ENCODE measurements at regions not wholly inside any gene's neighbourhood (a gene's known extent, or its start where the extent isn't known, plus 50 kb on each side); places are given as distances from the start of the nearest gene placed in this dataset.

DNA sequence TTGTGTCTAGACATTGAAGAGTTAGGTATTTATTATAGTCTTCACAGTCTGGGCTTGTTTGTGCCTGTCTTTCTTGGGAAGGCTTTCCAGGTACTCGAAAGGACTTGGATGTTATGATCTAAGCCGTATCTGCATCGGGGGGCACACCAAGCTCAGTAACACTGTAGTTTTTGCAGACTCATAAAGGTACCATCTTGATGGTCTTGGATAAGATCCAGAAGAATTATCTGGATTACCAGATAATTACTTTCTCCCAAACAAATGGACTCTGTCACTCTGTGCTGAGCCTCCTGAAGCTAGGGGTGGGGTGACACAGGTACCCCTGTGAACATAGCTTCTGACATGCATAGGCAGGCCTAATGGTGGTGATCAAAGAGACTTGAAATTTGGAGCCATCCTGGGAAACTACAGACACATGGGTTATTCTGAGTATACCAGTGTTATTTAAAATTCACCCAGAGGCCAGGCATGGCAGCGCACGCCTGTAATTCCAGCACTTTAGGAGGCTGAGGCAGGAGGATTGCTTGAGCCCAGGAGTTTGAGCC, 238.6 kb upstream of the TPM1 start:
- H4K20me1 ChIP-seq (ENCODE audit: control insufficient read depth, insufficient read depth, low read length, poor library complexity, severe bottlenecking), result no peaks in the 10 kb centered on the region
- 96% methylated on average over 3 of the region's 5 CpGs for WGBS (ENCODE audit: insufficient coverage)

DNA sequence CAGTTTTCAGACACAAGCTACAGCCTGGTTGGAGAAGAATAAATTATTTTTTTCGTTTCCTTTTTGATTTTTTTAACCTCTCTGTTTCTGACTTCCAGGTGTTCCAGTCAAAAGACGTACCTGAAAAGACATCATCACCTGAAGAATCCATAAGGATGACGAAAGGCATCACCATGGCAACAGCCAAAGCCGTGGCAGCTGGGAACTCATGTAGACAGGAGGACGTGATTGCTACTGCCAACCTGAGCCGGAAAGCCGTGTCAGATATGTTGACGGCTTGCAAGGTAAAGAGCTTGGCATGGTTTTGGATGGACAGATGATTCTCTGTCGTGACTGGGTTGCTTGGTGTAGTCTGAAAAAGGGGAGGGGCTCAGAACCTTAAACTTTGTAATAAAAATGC, 237.0 kb upstream of the TPM1 start:
- H3K79me2 ChIP-seq (ENCODE audit: control insufficient read depth, insufficient read depth, low read length), result no peaks in the 10 kb centered on the region
- no peak overlapping the region for H2AFZ ChIP-seq (ENCODE audit: insufficient read depth, low read depth, low read length, poor library complexity, severe bottlenecking)
- WGBS (ENCODE audit: insufficient coverage), result 97% methylated on average over 7 of the region's 9 CpGs
- POLR2A ChIA-PET, result no interaction called here
- no peaks in the 10 kb centered on the region for H3K9me3 ChIP-seq (ENCODE audit: control extremely low read depth in 1 of 3, control insufficient read depth in 2 of 3, insufficient read depth in 1 of 3, low read length in 2 of 3)
- intact Hi-C loops (cut with micrococcal nuclease), result no loop called here
- H3K9ac ChIP-seq (ENCODE audit: low read length), result no peak overlapping the region
- no peak overlapping the region for H3K4me3 Mint-ChIP-seq
- CTCF ChIA-PET, result no interaction called here
- H3K27me3 ChIP-seq (replicated peaks in 1 of 4; ENCODE audit: control extremely low read depth in 1 of 4, control insufficient read depth in 3 of 4, insufficient read depth in 4 of 4, low read length in 3 of 4), result no peaks in the 10 kb centered on the region
- no peaks in the 10 kb centered on the region for H3K9me3 Mint-ChIP-seq (ENCODE audit: insufficient read depth)
- no peak overlapping the region for H3K27ac Mint-ChIP-seq
- H3K4me1 ChIP-seq (ENCODE audit: control insufficient read depth in 2 of 2, insufficient read depth in 2 of 2, low read length in 2 of 2), result no peaks in the 10 kb centered on the region
- no peak overlapping the region for H3K27ac ChIP-seq (ENCODE audit: low read length in 2 of 2)
- no peak overlapping the region for H3K4me2 ChIP-seq (replicated peaks; ENCODE audit: low read depth, low read length, poor library complexity, severe bottlenecking)
- DNase-seq (no peak), ATAC-seq (ENCODE audit: low read depth) (no peak)
- TF ChIP-seq, protein P1, sequence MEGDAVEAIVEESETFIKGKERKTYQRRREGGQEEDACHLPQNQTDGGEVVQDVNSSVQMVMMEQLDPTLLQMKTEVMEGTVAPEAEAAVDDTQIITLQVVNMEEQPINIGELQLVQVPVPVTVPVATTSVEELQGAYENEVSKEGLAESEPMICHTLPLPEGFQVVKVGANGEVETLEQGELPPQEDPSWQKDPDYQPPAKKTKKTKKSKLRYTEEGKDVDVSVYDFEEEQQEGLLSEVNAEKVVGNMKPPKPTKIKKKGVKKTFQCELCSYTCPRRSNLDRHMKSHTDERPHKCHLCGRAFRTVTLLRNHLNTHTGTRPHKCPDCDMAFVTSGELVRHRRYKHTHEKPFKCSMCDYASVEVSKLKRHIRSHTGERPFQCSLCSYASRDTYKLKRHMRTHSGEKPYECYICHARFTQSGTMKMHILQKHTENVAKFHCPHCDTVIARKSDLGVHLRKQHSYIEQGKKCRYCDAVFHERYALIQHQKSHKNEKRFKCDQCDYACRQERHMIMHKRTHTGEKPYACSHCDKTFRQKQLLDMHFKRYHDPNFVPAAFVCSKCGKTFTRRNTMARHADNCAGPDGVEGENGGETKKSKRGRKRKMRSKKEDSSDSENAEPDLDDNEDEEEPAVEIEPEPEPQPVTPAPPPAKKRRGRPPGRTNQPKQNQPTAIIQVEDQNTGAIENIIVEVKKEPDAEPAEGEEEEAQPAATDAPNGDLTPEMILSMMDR (IDR thresholded peaks at IDR 0.05), result no peak
- no peak for TF ChIP-seq EZH2 (IDR thresholded peaks at IDR 0.05; ENCODE audit: borderline replicate concordance, insufficient read depth, low read depth, low read length, poor library complexity, severe bottlenecking)
- no peak overlapping the region for H3K4me3 ChIP-seq (ENCODE audit: control extremely low read depth in 1 of 5, extremely low read depth in 1 of 5, insufficient read depth in 1 of 5, low read depth in 2 of 5, low read length in 4 of 5)
- H3K4me1 Mint-ChIP-seq, result no peaks in the 10 kb centered on the region
- no peaks in the 10 kb centered on the region for H3K27me3 Mint-ChIP-seq
- H4K20me1 ChIP-seq (ENCODE audit: control insufficient read depth, insufficient read depth, low read length, poor library complexity, severe bottlenecking), result no peaks in the 10 kb centered on the region
- no peaks in the 10 kb centered on the region for H3K36me3 ChIP-seq (replicated peaks in 1 of 2; ENCODE audit: control extremely low read depth in 1 of 2, control insufficient read depth in 1 of 2, extremely low read depth in 1 of 2, insufficient read depth in 2 of 2, low read length in 1 of 2)

More for the DNA sequence above, 238.6 kb upstream of the TPM1 start:
- ChIA-PET POLR2A (no interaction called here), CTCF (no interaction called here)
- Histone ChIP-seq H2AFZ (ENCODE audit: insufficient read depth, low read depth, low read length, poor library complexity, severe bottlenecking) (no peak overlapping the region), H3K36me3 (replicated peaks in 1 of 2; ENCODE audit: control extremely low read depth in 1 of 2, control insufficient read depth in 1 of 2, extremely low read depth in 1 of 2, insufficient read depth in 2 of 2, low read length in 1 of 2) (no peaks in the 10 kb centered on the region), H3K4me3 (ENCODE audit: control extremely low read depth in 1 of 5, extremely low read depth in 1 of 5, insufficient read depth in 1 of 5, low read depth in 2 of 5, low read length in 4 of 5) (no peak overlapping the region), H3K9ac (ENCODE audit: low read length) (no peak overlapping the region), H3K27me3 (replicated peaks in 1 of 4; ENCODE audit: control extremely low read depth in 1 of 4, control insufficient read depth in 3 of 4, insufficient read depth in 4 of 4, low read length in 3 of 4) (no peaks in the 10 kb centered on the region), H3K27ac (ENCODE audit: low read length in 2 of 2) (no peak overlapping the region), H3K9me3 (ENCODE audit: control extremely low read depth in 1 of 3, control insufficient read depth in 2 of 3, insufficient read depth in 1 of 3, low read length in 2 of 3) (no peaks in the 10 kb centered on the region), H3K4me1 (ENCODE audit: control insufficient read depth in 2 of 2, insufficient read depth in 2 of 2, low read length in 2 of 2) (no peaks in the 10 kb centered on the region), H3K79me2 (ENCODE audit: control insufficient read depth, insufficient read depth, low read length) (no peaks in the 10 kb centered on the region), H3K4me2 (replicated peaks; ENCODE audit: low read depth, low read length, poor library complexity, severe bottlenecking) (no peak overlapping the region)
- intact Hi-C loops (cut with micrococcal nuclease), result no loop called here
- TF ChIP-seq, protein P1 (IDR thresholded peaks at IDR 0.05), result no peak
- no peak for TF ChIP-seq EZH2 (IDR thresholded peaks at IDR 0.05; ENCODE audit: borderline replicate concordance, insufficient read depth, low read depth, low read length, poor library complexity, severe bottlenecking)
- H3K9me3 Mint-ChIP-seq (ENCODE audit: insufficient read depth), result no peaks in the 10 kb centered on the region
- H3K4me3 Mint-ChIP-seq, result no peak overlapping the region
- no peaks in the 10 kb centered on the region for H3K4me1 Mint-ChIP-seq
- ATAC-seq (ENCODE audit: low read depth) (no peak), DNase-seq (no peak)
- H3K27me3 Mint-ChIP-seq, result no peaks in the 10 kb centered on the region
- no peak overlapping the region for H3K27ac Mint-ChIP-seq

All from B cell (primary cell).